K562 (cell line): ENCODE measurements at regions not wholly inside any gene's neighbourhood (a gene's known extent, or its start where the extent isn't known, plus 50 kb on each side); places are given as distances from the start of the nearest gene placed in this dataset.

Experiments used
- ATAC-seq: fragments of 200-7000 bp; cut with Tn5 transposase; 3 replicates; pipeline ENCODE4 v1.9.1; 2020; ENCODE audit warnings: moderate library complexity
- BruUV-seq: library from RNA; stranded (reverse); fragments of 400-500 nt; replicated peaks from 2 replicates; lab custom pipeline; 2021; lab: Mats Ljungman, UMichigan
- CTCF ChIA-PET: fragments of 300-600 bp; formaldehyde crosslinking; extraction: SDS; loops from one replicate; lab custom pipeline; 2021; ENCODE audit warnings: low intra/inter-chr PET ratio; lab: Yijun Ruan, JAX
- POLR2A ChIA-PET: fragments of 300-600, 350-650 bp; sonication (Branson Sonifier 250); formaldehyde crosslinking; extraction: SDS; loops from one replicate; lab custom pipeline; 2021; ENCODE audit warnings: antibody characterized with exemption, inconsistent platforms; lab: Yijun Ruan, JAX
- DNase-seq, 4 experiments: peaks; one replicate each; pipeline versions ENCODE4 v3.0.0 to v3.0.0-alpha.2; 2011 to 2018; ENCODE audit warnings: low spot score in 3 of 4, mixed read lengths in 3 of 4; ENCODE audit errors: extremely low read depth in 1 of 4
- FAIRE-seq: peaks from 2 replicates; lab custom pipeline; 2011; peaks lifted over from hg19 to GRCh38; lab: Jason Lieb, UNC
- H2AFZ ChIP-seq: 2 replicates; pipeline ENCODE4 v1.6.0; 2011; ENCODE audit warnings: low read depth, low read length, control low read depth, inconsistent platforms
- H3K27ac ChIP-seq: fragments of 200-600 bp; 3 replicates; pipeline ENCODE4 v1.8.0; 2011; ENCODE audit warnings: low read depth, mild to moderate bottlenecking, control low read depth, inconsistent platforms, low read length, moderate library complexity, mixed read lengths; ENCODE audit errors: extremely low read depth
- H3K27me3 ChIP-seq, 2 experiments: fragments of 300-600 bp in 1 of 2; 2 replicates in 1 of 2; 3 replicates in 1 of 2; pipeline versions ENCODE4 v1.6.0 to v1.8.0; 2011; ENCODE audit warnings: inconsistent platforms in 2 of 2, low read length in 2 of 2, mild to moderate bottlenecking in 1 of 2, mixed read lengths in 1 of 2, moderate library complexity in 1 of 2; ENCODE audit not compliant: control insufficient read depth in 2 of 2, insufficient read depth in 2 of 2
- H3K36me3 ChIP-seq: fragments of 300-600 bp; 3 replicates; pipeline ENCODE4 v1.8.0; 2011; ENCODE audit warnings: mild to moderate bottlenecking, low read length, inconsistent platforms; ENCODE audit not compliant: control insufficient read depth, insufficient read depth
- H3K4me1 ChIP-seq, 2 experiments: fragments of 200-600 bp in 1 of 2; replicated peaks in 1 of 2; 2 replicates in 1 of 2; 3 replicates in 1 of 2; pipeline versions ENCODE4 v1.5.1 to v1.8.0; 2011; ENCODE audit warnings: inconsistent platforms in 2 of 2, low read length in 2 of 2, mild to moderate bottlenecking in 1 of 2, mixed read lengths in 1 of 2, moderate library complexity in 1 of 2; ENCODE audit not compliant: control insufficient read depth in 2 of 2, insufficient read depth in 2 of 2
- H3K4me2 ChIP-seq: 2 replicates; pipeline ENCODE4 v1.6.1; 2011; ENCODE audit warnings: low read length, control low read depth, inconsistent platforms, mixed read lengths; ENCODE audit not compliant: insufficient read depth
- H3K4me3 ChIP-seq: fragments of 200-600 bp; sonication (generic), shearing (Covaris generic); 2 replicates; pipeline ENCODE4 v1.5.1; 2016; ENCODE audit warnings: control low read depth, inconsistent platforms
- H3K79me2 ChIP-seq: fragments of 200-600 bp; 3 replicates; pipeline ENCODE4 v1.8.0; 2011; ENCODE audit warnings: low read length, inconsistent platforms; ENCODE audit not compliant: control insufficient read depth, insufficient read depth
- H3K9ac ChIP-seq, 2 experiments: 2 replicates each; pipeline versions ENCODE4 v1.6.0 to v1.6.1; 2011; ENCODE audit warnings: low read depth in 2 of 2, low read length in 2 of 2, control low read depth in 1 of 2, inconsistent platforms in 1 of 2, mild to moderate bottlenecking in 1 of 2, mixed read lengths in 1 of 2; ENCODE audit not compliant: insufficient read depth in 1 of 2
- H3K9me1 ChIP-seq: one replicate; pipeline ENCODE4 v1.6.0; 2011; ENCODE audit warnings: inconsistent platforms, mild to moderate bottlenecking, low read length, moderate library complexity; ENCODE audit not compliant: control insufficient read depth, insufficient read depth
- H3K9me3 ChIP-seq: replicated peaks from 2 replicates; pipeline ENCODE4 v1.5.1; 2011; ENCODE audit warnings: low read depth, low read length, inconsistent platforms; ENCODE audit not compliant: control insufficient read depth, insufficient read depth
- H4K20me1 ChIP-seq: replicated peaks from 2 replicates; pipeline ENCODE4 v1.6.1; 2011; ENCODE audit warnings: low read length, inconsistent platforms, mixed read lengths; ENCODE audit not compliant: control insufficient read depth, insufficient read depth
- ASH1L ChIP-seq: fragments of 450-650 bp; IDR thresholded peaks from 2 replicates; pipeline ENCODE4 v1.6.1; 2018; ENCODE audit warnings: borderline replicate concordance, mild to moderate bottlenecking, low read depth; ENCODE audit not compliant: partially characterized antibody
- ATF1 ChIP-seq, 2 experiments: fragments of 450-650 bp in 1 of 2; IDR thresholded peaks; 2 replicates each; pipeline ENCODE4 v1.6.1; 2016; ENCODE audit warnings: missing compliant biosample characterization in 1 of 2, missing genetic modification characterization in 1 of 2
- ELF1 ChIP-seq: fragments of 200-800 bp; sonication (Bioruptor generic); IDR thresholded peaks from 2 replicates; pipeline ENCODE4 v1.6.1; 2016; ENCODE audit warnings: missing genetic modification characterization, missing compliant biosample characterization
- ELF4 ChIP-seq: fragments of 450-650 bp; formaldehyde crosslinking; IDR thresholded peaks from 2 replicates; pipeline ENCODE4 v1.4.0; 2022; ENCODE audit warnings: missing genetic modification characterization
- ETV1 ChIP-seq: fragments of 450-650 bp; conservative IDR thresholded peaks from 2 replicates; pipeline ENCODE4 v1.6.1; 2016; ENCODE audit warnings: missing genetic modification characterization, control low read depth, low read depth, missing compliant biosample characterization
- ETV6 ChIP-seq, 3 experiments: fragments of 150-350 bp in 1 of 3; sonication (generic) in 1 of 3; formaldehyde crosslinking in 1 of 3; IDR thresholded peaks; 2 replicates each; pipeline versions ENCODE4 v1.6.1 to v1.8.0; 2014 to 2022; ENCODE audit warnings: borderline replicate concordance in 2 of 3, low read depth in 2 of 3, antibody characterized with exemption in 1 of 3, low read length in 1 of 3, mild to moderate bottlenecking in 1 of 3, missing genetic modification reagents in 1 of 3
- HNRNPUL1 ChIP-seq: fragments of 200-400 bp; formaldehyde crosslinking; IDR thresholded peaks from 2 replicates; pipeline ENCODE4 v1.6.1; 2017; ENCODE audit warnings: low read length
- KDM5B ChIP-seq: fragments of 200-600 bp; sonication (generic); IDR thresholded peaks from 2 replicates; pipeline ENCODE4 v1.6.1; 2012; ENCODE audit warnings: low read depth, mild to moderate bottlenecking, moderate library complexity, low read length, control low read depth, inconsistent platforms; ENCODE audit not compliant: insufficient replicate concordance
- KLF16 ChIP-seq: IDR thresholded peaks from 2 replicates; pipeline ENCODE4 v1.6.1; 2016; ENCODE audit warnings: antibody characterized with exemption
- NR3C1 ChIP-seq: sonication (generic); formaldehyde crosslinking; IDR thresholded peaks from 2 replicates; pipeline ENCODE4 v1.8.1; 2022; ENCODE audit warnings: missing genetic modification reagents
- SMARCA5 ChIP-seq: fragments of 450-650 bp; IDR thresholded peaks from 2 replicates; pipeline ENCODE4 v1.6.1; 2016
- SREBF2 ChIP-seq: sonication (generic); formaldehyde crosslinking; IDR thresholded peaks from 2 replicates; pipeline ENCODE4 v1.4.0; 2020; ENCODE audit warnings: mild to moderate bottlenecking, missing genetic modification reagents
- ZC3H8 ChIP-seq: fragments of 450-650 bp; IDR thresholded peaks from 2 replicates; pipeline ENCODE4 v1.6.1; 2017
- ZNF239 ChIP-seq: fragments of 250-450 bp; sonication (Bioruptor Pico); IDR thresholded peaks from 2 replicates; pipeline ENCODE4 v1.4.0; 2020; ENCODE audit warnings: mild to moderate bottlenecking
- ZNF282 ChIP-seq: sonication (generic); formaldehyde crosslinking; IDR thresholded peaks from 2 replicates; pipeline ENCODE4 v1.8.1; 2023; ENCODE audit warnings: missing genetic modification reagents
- WGBS: fragments of 100-300 bp; shearing (Covaris generic); methylation state at CpG from one replicate; pipeline ENCODE4 v1.1.6; 2016; ENCODE audit warnings: low coverage, mixed read lengths; ENCODE audit not compliant: insufficient coverage; ENCODE audit errors: missing lambda C conversion rate; 5-methylcytosine and 5-hydroxymethylcytosine counted together
- in situ Hi-C: fragments of 300-500 bp; cut with MboI; formaldehyde crosslinking; loops from 4 replicates; pipeline ENCODE4 v1.15.0; 2018; ENCODE audit warnings: inconsistent platforms, mixed read lengths
- intact Hi-C: fragments of 100-400 bp; cut with micrococcal nuclease; formaldehyde crosslinking; loops from 2 replicates; pipeline ENCODE4 v1.14.2; 2022
- TF ChIP-seq, protein P1 (sequence below): sonication (generic); formaldehyde crosslinking; IDR thresholded peaks from 2 replicates; pipeline ENCODE4 v1.8.1; 2023; ENCODE audit warnings: mild to moderate bottlenecking, missing genetic modification reagents

DNA sequence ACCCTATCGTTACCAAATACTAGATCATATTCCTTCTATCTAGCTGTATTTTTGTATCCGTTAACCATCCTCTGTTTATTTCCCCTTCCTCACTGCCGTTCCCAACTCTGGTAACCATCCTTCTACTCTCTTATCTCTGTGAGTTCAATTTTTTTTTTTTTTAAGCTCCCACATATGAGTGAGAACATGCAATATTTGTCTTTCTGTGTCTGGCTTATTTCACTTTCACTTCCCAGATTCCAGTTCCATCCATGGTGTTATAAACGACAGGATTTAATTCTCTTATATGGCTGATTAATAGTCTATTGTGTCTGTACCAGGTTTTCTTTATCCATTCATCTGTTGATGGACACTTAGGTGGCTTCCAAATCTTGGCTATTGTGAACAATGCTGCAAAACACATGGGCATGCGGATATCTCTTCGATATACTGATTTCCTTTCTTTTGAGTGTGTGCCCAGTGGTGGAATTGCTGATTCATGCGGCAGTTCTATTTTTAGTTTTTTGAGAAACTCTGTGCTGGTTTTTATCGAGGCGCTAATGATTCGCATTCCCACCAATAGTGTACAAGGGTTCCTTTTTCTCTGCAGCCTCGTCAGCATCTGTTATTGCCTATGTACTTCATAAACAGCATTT, 599.6 kb downstream of the TMEM114 start:
- Histone ChIP-seq H3K27me3 (no peaks in the 10 kb centered on the region), H4K20me1 (no peaks in the 10 kb centered on the region; the same call in 1 of the 2 replicates), H3K36me3 (peaks cover 72% of the 10 kb centered on the region), H3K9me1 (no peaks in the 10 kb centered on the region), H3K4me1 (peaks cover 0 to 20% of the 10 kb centered on the region in 2 experiments; a peak in 3 of 5 replicates), H2AFZ (no peak overlapping the region; the same call in 1 of the 2 replicates), H3K27ac (peak overlapping the region; percentile 62; the same call in 2 of the 3 replicates), H3K79me2 (peaks cover 75% of the 10 kb centered on the region), H3K4me2 (peak overlapping the region; percentile 59), H3K4me3 (no peak overlapping the region), H3K9me3 (no peaks in the 10 kb centered on the region), H3K9ac (no peak overlapping the region)
- DNase-seq (peak in 2 of 4 experiments; percentile 24 to 56), FAIRE-seq (peak; percentile 75), ATAC-seq (peak; percentile 71)
- 29% methylated on average over 11 of the region's 11 CpGs for WGBS
- POLR2A ChIA-PET, result no interaction called here
- CTCF ChIA-PET, result interaction anchor here (0.6 kb wide), 1 partner anchor 103 kb away, joined by 3 read pairs; no protein-coding TSS in a partner anchor
- BruUV-seq, result no TSS peak
- intact Hi-C loops (no loop called here), in situ Hi-C loops (no loop called here)
- TF ChIP-seq ASH1L, result no peak
- no peak for TF ChIP-seq ETV6 (IDR thresholded peaks at IDR 0.05; ENCODE audit: borderline replicate concordance in 1 of 2, low read depth in 2 of 2, low read length in 1 of 2)
- TF ChIP-seq ETV6 (CRISPR knock-in tag; IDR thresholded peaks at IDR 0.05; ENCODE audit: borderline replicate concordance), result no peak
- TF ChIP-seq ELF1, result no peak
- TF ChIP-seq ATF1 (CRISPR knock-in tag; IDR thresholded peaks at IDR 0.05), result no peak
- TF ChIP-seq ATF1 (tag; IDR thresholded peaks at IDR 0.05), result no peak
- no peak for TF ChIP-seq KLF16
- TF ChIP-seq, protein P1, sequence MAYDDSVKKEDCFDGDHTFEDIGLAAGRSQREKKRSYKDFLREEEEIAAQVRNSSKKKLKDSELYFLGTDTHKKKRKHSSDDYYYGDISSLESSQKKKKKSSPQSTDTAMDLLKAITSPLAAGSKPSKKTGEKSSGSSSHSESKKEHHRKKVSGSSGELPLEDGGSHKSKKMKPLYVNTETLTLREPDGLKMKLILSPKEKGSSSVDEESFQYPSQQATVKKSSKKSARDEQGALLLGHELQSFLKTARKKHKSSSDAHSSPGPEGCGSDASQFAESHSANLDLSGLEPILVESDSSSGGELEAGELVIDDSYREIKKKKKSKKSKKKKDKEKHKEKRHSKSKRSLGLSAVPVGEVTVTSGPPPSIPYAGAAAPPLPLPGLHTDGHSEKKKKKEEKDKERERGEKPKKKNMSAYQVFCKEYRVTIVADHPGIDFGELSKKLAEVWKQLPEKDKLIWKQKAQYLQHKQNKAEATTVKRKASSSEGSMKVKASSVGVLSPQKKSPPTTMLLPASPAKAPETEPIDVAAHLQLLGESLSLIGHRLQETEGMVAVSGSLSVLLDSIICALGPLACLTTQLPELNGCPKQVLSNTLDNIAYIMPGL, result no peak
- no peak for TF ChIP-seq NR3C1
- TF ChIP-seq ETV1 (tag), result no peak
- TF ChIP-seq HNRNPUL1, result no peak
- TF ChIP-seq ZNF239 (CRISPR knock-in tag), result no peak
- TF ChIP-seq ELF4 (CRISPR knock-in tag), result no peak
- no peak for TF ChIP-seq SMARCA5
- no peak for TF ChIP-seq KDM5B
- no peak for TF ChIP-seq ZNF282 (CRISPR knock-in tag)
- no peak for TF ChIP-seq SREBF2
- TF ChIP-seq ZC3H8, result no peak
